HepG2 (cell line): ENCODE measurements at regions not wholly inside any gene's neighbourhood (a gene's known extent, or its start where the extent isn't known, plus 50 kb on each side); places are given as distances from the start of the nearest gene placed in this dataset.

ENCODE experiments used
- ATAC-seq: fragments of 200-7000 bp; cut with Tn5 transposase; 3 replicates; pipeline ENCODE4 v1.9.1; 2020; ENCODE audit warnings: mild to moderate bottlenecking, moderate library complexity
- BruUV-seq: library from RNA; stranded (reverse); fragments of 400-500 nt; replicated peaks from 2 replicates; lab custom pipeline; 2021; lab: Mats Ljungman, UMichigan
- CTCF ChIA-PET: fragments of 300-600 bp; formaldehyde crosslinking; extraction: SDS; loops from one replicate; lab custom pipeline; 2021; ENCODE audit warnings: low total read pairs, inconsistent platforms, low intra/inter-chr PET ratio; lab: Yijun Ruan, JAX
- POLR2A ChIA-PET: fragments of 350-600 bp; sonication (Branson Sonifier 250); formaldehyde crosslinking; loops from one replicate; lab custom pipeline; 2020; ENCODE audit warnings: antibody characterized with exemption, inconsistent platforms; lab: Yijun Ruan, JAX
- DNase-seq: peaks from one replicate; pipeline ENCODE4 v3.0.0-alpha.2; 2015; ENCODE audit warnings: low spot score
- FAIRE-seq: peaks from 3 replicates; lab custom pipeline; 2011; peaks lifted over from hg19 to GRCh38; lab: Jason Lieb, UNC
- H2AFZ ChIP-seq: one replicate; pipeline ENCODE4 v1.6.1; 2011; ENCODE audit warnings: low read length, inconsistent platforms
- H3K27ac ChIP-seq: fragments of 300-600 bp; 3 replicates; pipeline ENCODE4 v1.8.0; 2011; ENCODE audit warnings: mixed run types, mild to moderate bottlenecking, mixed read lengths, low read length, inconsistent platforms; ENCODE audit not compliant: insufficient read depth; ENCODE audit errors: extremely low read length
- H3K27me3 ChIP-seq, 2 experiments: fragments of 200-600 bp in 1 of 2; 2 replicates in 1 of 2; 3 replicates in 1 of 2; pipeline versions ENCODE4 v1.6.0 to v1.8.0; 2011; ENCODE audit warnings: low read length in 2 of 2, mild to moderate bottlenecking in 2 of 2, moderate library complexity in 2 of 2, inconsistent platforms in 1 of 2; ENCODE audit not compliant: insufficient read depth in 2 of 2, control insufficient read depth in 1 of 2
- H3K36me3 ChIP-seq, 2 experiments: fragments of 200-600 bp in 1 of 2; replicated peaks in 1 of 2; 2 replicates in 1 of 2; 3 replicates in 1 of 2; pipeline versions ENCODE4 v1.5.1 to v1.8.0; 2011; ENCODE audit warnings: low read length in 2 of 2, inconsistent platforms in 1 of 2; ENCODE audit not compliant: insufficient read depth in 2 of 2, control insufficient read depth in 1 of 2
- H3K4me1 ChIP-seq: 2 replicates; pipeline ENCODE4 v1.5.1; 2012; ENCODE audit warnings: low read length, inconsistent platforms; ENCODE audit not compliant: insufficient read depth
- H3K4me2 ChIP-seq: 2 replicates; pipeline ENCODE4 v1.6.0; 2011; ENCODE audit warnings: low read depth, low read length, inconsistent platforms
- H3K4me3 ChIP-seq, 3 experiments: fragments of 200-600 bp in 1 of 3; sonication (generic), shearing (Covaris generic) in 1 of 3; replicated peaks in 1 of 3; 2 replicates each; pipeline ENCODE4 v1.5.1; 2011 to 2016; ENCODE audit warnings: low read length in 3 of 3, inconsistent platforms in 2 of 3, low read depth in 2 of 3, mild to moderate bottlenecking in 2 of 3, control low read depth in 1 of 3, mixed read lengths in 1 of 3; ENCODE audit not compliant: insufficient read depth in 1 of 3
- H3K79me2 ChIP-seq: one replicate; pipeline ENCODE4 v1.6.1; 2011; ENCODE audit warnings: low read length, inconsistent platforms; ENCODE audit not compliant: insufficient read depth
- H3K9ac ChIP-seq: 2 replicates; pipeline ENCODE4 v1.6.0; 2011; ENCODE audit warnings: mild to moderate bottlenecking, low read depth, low read length, inconsistent platforms; ENCODE audit not compliant: insufficient read depth
- H3K9me3 ChIP-seq: 2 replicates; pipeline ENCODE4 v1.5.1; 2012; ENCODE audit warnings: mild to moderate bottlenecking, low read length
- H4K20me1 ChIP-seq: 2 replicates; pipeline ENCODE4 v1.6.0; 2011; ENCODE audit warnings: inconsistent platforms, mild to moderate bottlenecking, low read length, moderate library complexity; ENCODE audit not compliant: insufficient read depth
- FOXO1 ChIP-seq: sonication (generic); formaldehyde crosslinking; IDR thresholded peaks from 2 replicates; pipeline ENCODE4 v1.4.0; 2020; ENCODE audit warnings: missing genetic modification reagents
- HOXA5 ChIP-seq: sonication (generic); formaldehyde crosslinking; IDR thresholded peaks from 2 replicates; pipeline ENCODE4 v1.4.0; 2020; ENCODE audit warnings: missing genetic modification reagents
- NFYC ChIP-seq: IDR thresholded peaks from 2 replicates; pipeline ENCODE4 v1.6.1; 2016; ENCODE audit warnings: missing genetic modification reagents, missing compliant biosample characterization
- PHF8 ChIP-seq: sonication (generic); formaldehyde crosslinking; IDR thresholded peaks from 2 replicates; pipeline ENCODE4 v1.5.0; 2020; ENCODE audit warnings: missing genetic modification reagents
- SMC3 ChIP-seq: IDR thresholded peaks from 2 replicates; pipeline ENCODE4 v1.6.1; 2011; ENCODE audit warnings: low read length, improper control_type of control experiment
- SRSF1 ChIP-seq: fragments of 200-400 bp; formaldehyde crosslinking; optimal IDR thresholded peaks from 2 replicates; pipeline ENCODE3; 2017; ENCODE audit warnings: mild to moderate bottlenecking, low read depth, low read length, moderate library complexity
- ZC3H13 ChIP-seq: sonication (generic); formaldehyde crosslinking; IDR thresholded peaks from 2 replicates; pipeline ENCODE4 v1.8.1; 2023; ENCODE audit warnings: mild to moderate bottlenecking, missing genetic modification reagents, moderate library complexity
- ZNF253 ChIP-seq: sonication (generic); formaldehyde crosslinking; IDR thresholded peaks from 2 replicates; pipeline ENCODE4 v1.8.0; 2022; ENCODE audit warnings: mild to moderate bottlenecking, missing genetic modification reagents, borderline replicate concordance
- ZNF337 ChIP-seq: sonication (generic); formaldehyde crosslinking; IDR thresholded peaks from 2 replicates; pipeline ENCODE4 v1.5.1; 2020; ENCODE audit warnings: missing genetic modification reagents, low read depth, mild to moderate bottlenecking, borderline replicate concordance
- ZNF782 ChIP-seq: sonication (generic); formaldehyde crosslinking; IDR thresholded peaks from 2 replicates; pipeline ENCODE4 v1.4.0; 2020; ENCODE audit warnings: missing genetic modification reagents, mild to moderate bottlenecking, borderline replicate concordance
- ZSCAN25 ChIP-seq: sonication (generic); formaldehyde crosslinking; IDR thresholded peaks from 2 replicates; pipeline ENCODE4 v1.8.0; 2022; ENCODE audit warnings: mild to moderate bottlenecking, missing genetic modification reagents
- WGBS: methylation state at CpG from one replicate; pipeline ENCODE4 v1.1.6; 2017; ENCODE audit warnings: low lambda C conversion rate; 5-methylcytosine and 5-hydroxymethylcytosine counted together
- in situ Hi-C: cut with HindIII; loops from 2 replicates; pipeline ENCODE4 v1.10.0; 2017; ENCODE audit warnings: low pct_unique_long_range_greater_than_20kb; ENCODE audit not compliant: extremely low pct_ligation_motif_present
- intact Hi-C: fragments of 100-400 bp; cut with micrococcal nuclease; formaldehyde crosslinking; loops from one replicate; pipeline ENCODE4 v1.10.0; 2022; ENCODE audit not compliant: unreplicated experiment
- TF ChIP-seq, protein P1 (sequence below): sonication (generic); formaldehyde crosslinking; IDR thresholded peaks from 2 replicates; pipeline ENCODE4 v1.4.0; 2020; ENCODE audit warnings: mild to moderate bottlenecking, low read depth, missing genetic modification reagents
- TF ChIP-seq, protein P2 (sequence below): IDR thresholded peaks from 2 replicates; pipeline ENCODE4 v1.6.1; 2016; ENCODE audit warnings: control low read depth

DNA sequence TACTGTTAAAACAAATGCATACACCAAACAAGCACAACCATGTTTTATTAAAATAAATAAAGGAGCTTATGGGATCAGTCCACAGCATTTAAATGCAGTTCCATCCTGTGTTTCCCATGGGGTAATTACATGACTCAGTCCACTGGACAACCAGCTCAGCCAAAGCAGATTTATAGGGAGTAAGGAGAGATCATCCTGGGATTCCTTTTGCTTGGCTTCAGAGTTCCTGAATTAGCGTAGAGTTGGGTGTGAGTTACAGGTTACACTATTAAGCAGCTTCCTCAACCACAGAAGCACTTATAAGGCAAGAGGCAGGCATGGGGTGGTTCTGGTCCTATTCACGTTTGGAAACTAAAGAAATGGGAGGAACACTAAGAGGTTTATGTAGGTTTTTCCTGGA is 381.1 kb upstream of the ACTBL2 start (continued):
- TF ChIP-seq, protein P1, sequence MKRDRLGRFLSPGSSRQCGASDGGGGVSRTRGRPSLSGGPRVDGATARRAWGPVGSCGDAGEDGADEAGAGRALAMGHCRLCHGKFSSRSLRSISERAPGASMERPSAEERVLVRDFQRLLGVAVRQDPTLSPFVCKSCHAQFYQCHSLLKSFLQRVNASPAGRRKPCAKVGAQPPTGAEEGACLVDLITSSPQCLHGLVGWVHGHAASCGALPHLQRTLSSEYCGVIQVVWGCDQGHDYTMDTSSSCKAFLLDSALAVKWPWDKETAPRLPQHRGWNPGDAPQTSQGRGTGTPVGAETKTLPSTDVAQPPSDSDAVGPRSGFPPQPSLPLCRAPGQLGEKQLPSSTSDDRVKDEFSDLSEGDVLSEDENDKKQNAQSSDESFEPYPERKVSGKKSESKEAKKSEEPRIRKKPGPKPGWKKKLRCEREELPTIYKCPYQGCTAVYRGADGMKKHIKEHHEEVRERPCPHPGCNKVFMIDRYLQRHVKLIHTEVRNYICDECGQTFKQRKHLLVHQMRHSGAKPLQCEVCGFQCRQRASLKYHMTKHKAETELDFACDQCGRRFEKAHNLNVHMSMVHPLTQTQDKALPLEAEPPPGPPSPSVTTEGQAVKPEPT (CRISPR knock-in tag) = no peak
- no peak for TF ChIP-seq ZNF253
- no peak for TF ChIP-seq FOXO1
- no peak for TF ChIP-seq SMC3
- no peak for TF ChIP-seq PHF8 (CRISPR knock-in tag)
- TF ChIP-seq HOXA5 = no peak
- no peak for TF ChIP-seq ZSCAN25 (CRISPR knock-in tag)

DNA sequence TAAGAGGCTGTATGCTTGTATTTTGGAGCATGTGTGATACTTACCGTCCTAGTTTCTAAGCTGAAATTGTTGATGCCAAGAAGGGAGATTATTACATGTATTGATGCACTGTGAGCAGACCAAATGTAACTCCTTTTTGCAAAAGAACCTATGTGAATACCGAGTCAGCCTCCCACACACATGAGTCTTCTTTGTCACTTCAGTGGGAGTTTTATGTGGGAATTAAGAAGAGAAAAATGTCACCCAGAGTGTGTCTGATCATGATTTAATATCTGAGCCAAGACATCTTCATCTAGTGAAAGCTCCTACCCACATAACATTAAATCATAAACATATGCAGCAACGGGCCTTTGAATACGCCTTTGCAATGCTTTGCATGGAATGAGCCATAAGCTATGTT is 380.3 kb upstream of the ACTBL2 start:
- ChIA-PET POLR2A (no interaction called here), CTCF (no interaction called here)
- Histone ChIP-seq H3K27ac (no peak overlapping the region), H3K4me1 (no peaks in the 10 kb centered on the region), H3K9me3 (no peaks in the 10 kb centered on the region), H3K9ac (no peak overlapping the region), H3K27me3 (no peaks in the 10 kb centered on the region; a peak in 1 of 5 replicates), H3K36me3 (no peaks in the 10 kb centered on the region), H4K20me1 (no peaks in the 10 kb centered on the region), H3K4me3 (no peak overlapping the region), H3K79me2 (no peaks in the 10 kb centered on the region), H2AFZ (no peak overlapping the region), H3K4me2 (no peak overlapping the region)
- DNase-seq = no peak
- no peak for ATAC-seq
- WGBS = 1% methylated on average over 4 of the region's 4 CpGs
- no peak for FAIRE-seq
- no peak for TF ChIP-seq ZNF782 (CRISPR knock-in tag)
- no peak for TF ChIP-seq NFYC (CRISPR knock-in tag)
- no peak for TF ChIP-seq ZC3H13 (CRISPR knock-in tag)
- no peak for TF ChIP-seq SRSF1
- TF ChIP-seq, protein P2, sequence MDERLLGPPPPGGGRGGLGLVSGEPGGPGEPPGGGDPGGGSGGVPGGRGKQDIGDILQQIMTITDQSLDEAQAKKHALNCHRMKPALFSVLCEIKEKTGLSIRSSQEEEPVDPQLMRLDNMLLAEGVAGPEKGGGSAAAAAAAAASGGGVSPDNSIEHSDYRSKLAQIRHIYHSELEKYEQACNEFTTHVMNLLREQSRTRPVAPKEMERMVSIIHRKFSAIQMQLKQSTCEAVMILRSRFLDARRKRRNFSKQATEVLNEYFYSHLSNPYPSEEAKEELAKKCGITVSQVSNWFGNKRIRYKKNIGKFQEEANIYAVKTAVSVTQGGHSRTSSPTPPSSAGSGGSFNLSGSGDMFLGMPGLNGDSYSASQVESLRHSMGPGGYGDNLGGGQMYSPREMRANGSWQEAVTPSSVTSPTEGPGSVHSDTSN (CRISPR knock-in tag) = no peak
- no peak for TF ChIP-seq ZNF337 (CRISPR knock-in tag)
- BruUV-seq = no TSS peak
- in situ Hi-C loops = no loop called here
- intact Hi-C loops = no loop called here
